SK-N-SH (cell line): ENCODE measurements at regions not wholly inside any gene's neighbourhood (a gene's known extent, or its start where the extent isn't known, plus 50 kb on each side); places are given as distances from the start of the nearest gene placed in this dataset.

Experiments
- CTCF ChIA-PET: fragments of 300-600, 350-600 bp; formaldehyde crosslinking; extraction: SDS; loops from one replicate; lab custom pipeline; 2021; lab: Yijun Ruan, JAX
- POLR2A ChIA-PET: fragments of 350-600 bp; sonication (Branson Sonifier 250); formaldehyde crosslinking; extraction: SDS; loops from one replicate; lab custom pipeline; 2020; ENCODE audit warnings: antibody characterized with exemption, inconsistent platforms; lab: Yijun Ruan, JAX
- DNase-seq: peaks from one replicate; pipeline ENCODE4 v3.0.0; 2012
- H2AFZ ChIP-seq: fragments of 200-600 bp; sonication (generic); 2 replicates; pipeline ENCODE4 v1.8.1; 2016; ENCODE audit warnings: antibody characterized with exemption, mild to moderate bottlenecking, low read depth
- H3F3A ChIP-seq: fragments of 200-600 bp; sonication (generic); replicated peaks from 2 replicates; pipeline ENCODE3; 2016; ENCODE audit warnings: antibody characterized with exemption, mild to moderate bottlenecking; ENCODE audit not compliant: insufficient read depth
- H3K27ac ChIP-seq, 2 experiments: fragments of 200-500 bp in 1 of 2; fragments of 200-600 bp in 1 of 2; sonication (Bioruptor generic) in 1 of 2; sonication (generic), shearing (Covaris generic) in 1 of 2; 2 replicates each; pipeline versions ENCODE4 v1.5.1 to v1.6.1; 2014 to 2016; ENCODE audit warnings: low read depth in 2 of 2, inconsistent platforms in 1 of 2, low read length in 1 of 2, mild to moderate bottlenecking in 1 of 2, mixed read lengths in 1 of 2
- H3K27me3 ChIP-seq: fragments of 200-600 bp; sonication (generic), shearing (Covaris generic); 2 replicates; pipeline ENCODE4 v1.6.1; 2016; ENCODE audit warnings: mixed run types; ENCODE audit not compliant: insufficient read depth
- H3K36me3 ChIP-seq, 2 experiments: fragments of 200-500 bp in 1 of 2; fragments of 200-600 bp in 1 of 2; sonication (Bioruptor generic) in 1 of 2; sonication (generic) in 1 of 2; replicated peaks in 1 of 2; 2 replicates each; pipeline versions ENCODE3 to v1.5.1; 2014 to 2016; ENCODE audit warnings: low read length in 1 of 2, mild to moderate bottlenecking in 1 of 2; ENCODE audit not compliant: insufficient read depth in 2 of 2, control insufficient read depth in 1 of 2
- H3K4me1 ChIP-seq, 2 experiments: fragments of 200-500 bp in 1 of 2; fragments of 200-600 bp in 1 of 2; sonication (Bioruptor generic) in 1 of 2; sonication (generic), shearing (Covaris generic) in 1 of 2; 2 replicates each; pipeline versions ENCODE4 v1.5.1 to v1.6.1; 2014 to 2016; ENCODE audit warnings: low read depth in 1 of 2, low read length in 1 of 2, mixed run types in 1 of 2; ENCODE audit not compliant: insufficient read depth in 2 of 2, control insufficient read depth in 1 of 2
- H3K4me2 ChIP-seq: fragments of 200-600 bp; sonication (generic), shearing (Covaris generic); 2 replicates; pipeline ENCODE4 v1.6.1; 2017; ENCODE audit warnings: mixed run types
- H3K4me3 ChIP-seq, 2 experiments: fragments of 200-500 bp in 1 of 2; fragments of 200-600 bp in 1 of 2; sonication (Bioruptor generic) in 1 of 2; sonication (generic), shearing (Covaris generic) in 1 of 2; 2 replicates each; pipeline versions ENCODE4 v1.5.1 to v1.8.1; 2014 to 2016; ENCODE audit warnings: low read depth in 2 of 2, inconsistent platforms in 1 of 2, low read length in 1 of 2, mild to moderate bottlenecking in 1 of 2, mixed read lengths in 1 of 2, moderate library complexity in 1 of 2
- H3K79me2 ChIP-seq: fragments of 200-600 bp; sonication (generic); 2 replicates; pipeline ENCODE4 v1.8.1; 2017; ENCODE audit warnings: mild to moderate bottlenecking; ENCODE audit not compliant: insufficient read depth
- H3K9ac ChIP-seq: fragments of 200-600 bp; sonication (generic); 2 replicates; pipeline ENCODE4 v1.6.1; 2017; ENCODE audit warnings: mixed run types
- H3K9me2 ChIP-seq: fragments of 200-600 bp; sonication (generic); 2 replicates; pipeline ENCODE4 v1.6.1; 2017; ENCODE audit warnings: mixed run types
- H3K9me3 ChIP-seq: fragments of 200-600 bp; sonication (generic); 2 replicates; pipeline ENCODE4 v1.6.1; 2017; ENCODE audit warnings: mixed run types, mild to moderate bottlenecking, moderate library complexity
- H4K20me1 ChIP-seq: fragments of 200-600 bp; sonication (generic); 2 replicates; pipeline ENCODE4 v1.6.1; 2017; ENCODE audit warnings: mild to moderate bottlenecking, mixed run types; ENCODE audit not compliant: insufficient read depth
- EP300 ChIP-seq, 2 experiments: IDR thresholded peaks; 2 replicates each; pipeline versions ENCODE4 v1.4.0 to v1.6.1; 2012; ENCODE audit warnings: borderline replicate concordance in 1 of 2, low read depth in 1 of 2, low read length in 1 of 2
- FOSL2 ChIP-seq: IDR thresholded peaks from 2 replicates; pipeline ENCODE4 v1.4.0; 2012; ENCODE audit warnings: low read depth, mild to moderate bottlenecking, moderate library complexity, borderline replicate concordance
- MXI1 ChIP-seq: IDR thresholded peaks from 2 replicates; pipeline ENCODE4 v1.6.1; 2012; ENCODE audit warnings: mild to moderate bottlenecking, low read depth, low read length, improper control_type of control experiment
- NRF1 ChIP-seq: IDR thresholded peaks from 2 replicates; pipeline ENCODE4 v1.6.1; 2012; ENCODE audit warnings: low read depth, mild to moderate bottlenecking, low read length
- RAD21 ChIP-seq: IDR thresholded peaks from 2 replicates; pipeline ENCODE4 v1.6.1; 2012; ENCODE audit warnings: mild to moderate bottlenecking, low read length
- SMC3 ChIP-seq: IDR thresholded peaks from 2 replicates; pipeline ENCODE4 v1.6.1; 2012; ENCODE audit warnings: low read depth, low read length, improper control_type of control experiment
- TCF12 ChIP-seq: IDR thresholded peaks from 2 replicates; pipeline ENCODE4 v1.4.0; 2012
- TEAD4 ChIP-seq: IDR thresholded peaks from 2 replicates; pipeline ENCODE4 v1.4.0; 2012; ENCODE audit warnings: mild to moderate bottlenecking, borderline replicate concordance; ENCODE audit not compliant: insufficient read depth
- YY1 ChIP-seq: IDR thresholded peaks from 2 replicates; pipeline ENCODE4 v1.4.0; 2012; ENCODE audit warnings: low read depth, mild to moderate bottlenecking
- WGBS: methylation state at CpG from one replicate; pipeline ENCODE4 v1.1.6; 2017; ENCODE audit warnings: low lambda C conversion rate; 5-methylcytosine and 5-hydroxymethylcytosine counted together
- TF ChIP-seq, protein P1 (sequence below): IDR thresholded peaks from 2 replicates; pipeline ENCODE4; 2012
- TF ChIP-seq, protein P2 (sequence below): IDR thresholded peaks from 2 replicates; pipeline ENCODE4 v1.4.0; 2012; ENCODE audit warnings: low read depth, borderline replicate concordance
- TF ChIP-seq, protein P3 (sequence below): fragments of 200-600 bp; sonication (generic); IDR thresholded peaks from 2 replicates; pipeline ENCODE4 v1.6.1; 2017; ENCODE audit warnings: antibody characterized with exemption, mild to moderate bottlenecking, moderate library complexity
- TF ChIP-seq, protein P4 (sequence below): IDR thresholded peaks from 2 replicates; pipeline ENCODE4 v1.6.1; 2012; ENCODE audit warnings: mild to moderate bottlenecking, low read depth, low read length, moderate library complexity
- TF ChIP-seq, protein P5 (sequence below): fragments of 150-350 bp; IDR thresholded peaks from 2 replicates; pipeline ENCODE4 v1.6.1; 2017; ENCODE audit warnings: antibody characterized with exemption, low read length, low read depth, borderline replicate concordance

DNA sequence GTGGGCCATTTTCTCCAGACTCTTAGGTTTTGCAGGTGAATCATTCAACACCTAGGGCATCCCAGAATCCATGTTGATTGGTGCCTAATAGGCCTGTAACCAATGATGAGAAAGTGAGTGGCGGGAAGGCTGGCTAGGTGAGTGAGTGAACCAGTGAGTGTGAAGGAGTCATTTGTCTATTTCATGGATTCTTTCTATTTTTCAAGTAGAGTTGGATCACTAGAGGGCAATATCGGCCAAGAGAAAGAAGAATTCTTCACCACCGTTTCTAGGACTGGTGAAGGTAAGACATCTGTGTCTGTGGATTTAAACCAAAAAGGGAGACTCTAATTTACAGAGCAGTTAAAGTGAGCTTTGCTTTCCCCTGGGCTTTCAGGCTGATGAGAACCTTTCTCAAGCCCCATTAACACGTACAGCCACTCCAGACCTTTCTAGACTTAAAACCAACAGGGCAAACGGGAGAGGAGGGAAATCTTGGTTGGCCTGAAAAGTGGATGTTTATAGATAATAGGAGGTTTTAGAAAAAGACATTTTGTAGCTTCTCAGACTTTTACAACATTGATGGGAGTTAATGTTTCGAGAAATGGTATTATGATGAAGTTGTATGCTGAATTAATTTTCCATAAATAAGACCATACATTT is 114.3 kb upstream of the IL12B start:
- no peaks in the 10 kb centered on the region for H3K4me1 ChIP-seq
- DNase-seq, result peak; percentile 44
- H3K79me2 ChIP-seq, result no peaks in the 10 kb centered on the region
- CTCF ChIA-PET, result interaction anchor here (0.7 to 6.3 kb wide), 20 partner anchors 9 to 573 kb away, joined by 3 to 55 read pairs (median 3); no protein-coding TSS in a partner anchor
- POLR2A ChIA-PET, result no interaction called here
- H2AFZ ChIP-seq, result 0 out of 2 replicates have a peak overlapping the region, but pooled peaks have one; percentile 18
- H3K27me3 ChIP-seq, result no peaks in the 10 kb centered on the region
- no peaks in the 10 kb centered on the region for H3F3A ChIP-seq
- no peak overlapping the region for H3K4me2 ChIP-seq
- H3K27ac ChIP-seq, result no peak overlapping the region
- TF ChIP-seq SMC3 (peak; percentile 79), TEAD4 (no peak), RAD21 (peak; percentile 88), MXI1 (no peak), YY1 (no peak), EP300 (IDR thresholded peaks at IDR 0.05; ENCODE audit: borderline replicate concordance in 1 of 2, low read depth in 1 of 2, low read length in 1 of 2) (no peak)
- TF ChIP-seq, protein P1, sequence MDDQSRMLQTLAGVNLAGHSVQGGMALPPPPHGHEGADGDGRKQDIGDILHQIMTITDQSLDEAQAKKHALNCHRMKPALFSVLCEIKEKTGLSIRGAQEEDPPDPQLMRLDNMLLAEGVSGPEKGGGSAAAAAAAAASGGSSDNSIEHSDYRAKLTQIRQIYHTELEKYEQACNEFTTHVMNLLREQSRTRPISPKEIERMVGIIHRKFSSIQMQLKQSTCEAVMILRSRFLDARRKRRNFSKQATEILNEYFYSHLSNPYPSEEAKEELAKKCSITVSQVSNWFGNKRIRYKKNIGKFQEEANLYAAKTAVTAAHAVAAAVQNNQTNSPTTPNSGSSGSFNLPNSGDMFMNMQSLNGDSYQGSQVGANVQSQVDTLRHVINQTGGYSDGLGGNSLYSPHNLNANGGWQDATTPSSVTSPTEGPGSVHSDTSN, result 0 out of 2 replicates have a peak, but pooled peaks have one; percentile 13
- TF ChIP-seq, protein P2, sequence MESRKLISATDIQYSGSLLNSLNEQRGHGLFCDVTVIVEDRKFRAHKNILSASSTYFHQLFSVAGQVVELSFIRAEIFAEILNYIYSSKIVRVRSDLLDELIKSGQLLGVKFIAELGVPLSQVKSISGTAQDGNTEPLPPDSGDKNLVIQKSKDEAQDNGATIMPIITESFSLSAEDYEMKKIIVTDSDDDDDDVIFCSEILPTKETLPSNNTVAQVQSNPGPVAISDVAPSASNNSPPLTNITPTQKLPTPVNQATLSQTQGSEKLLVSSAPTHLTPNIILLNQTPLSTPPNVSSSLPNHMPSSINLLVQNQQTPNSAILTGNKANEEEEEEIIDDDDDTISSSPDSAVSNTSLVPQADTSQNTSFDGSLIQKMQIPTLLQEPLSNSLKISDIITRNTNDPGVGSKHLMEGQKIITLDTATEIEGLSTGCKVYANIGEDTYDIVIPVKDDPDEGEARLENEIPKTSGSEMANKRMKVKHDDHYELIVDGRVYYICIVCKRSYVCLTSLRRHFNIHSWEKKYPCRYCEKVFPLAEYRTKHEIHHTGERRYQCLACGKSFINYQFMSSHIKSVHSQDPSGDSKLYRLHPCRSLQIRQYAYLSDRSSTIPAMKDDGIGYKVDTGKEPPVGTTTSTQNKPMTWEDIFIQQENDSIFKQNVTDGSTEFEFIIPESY, result no peak
- TF ChIP-seq, protein P3, sequence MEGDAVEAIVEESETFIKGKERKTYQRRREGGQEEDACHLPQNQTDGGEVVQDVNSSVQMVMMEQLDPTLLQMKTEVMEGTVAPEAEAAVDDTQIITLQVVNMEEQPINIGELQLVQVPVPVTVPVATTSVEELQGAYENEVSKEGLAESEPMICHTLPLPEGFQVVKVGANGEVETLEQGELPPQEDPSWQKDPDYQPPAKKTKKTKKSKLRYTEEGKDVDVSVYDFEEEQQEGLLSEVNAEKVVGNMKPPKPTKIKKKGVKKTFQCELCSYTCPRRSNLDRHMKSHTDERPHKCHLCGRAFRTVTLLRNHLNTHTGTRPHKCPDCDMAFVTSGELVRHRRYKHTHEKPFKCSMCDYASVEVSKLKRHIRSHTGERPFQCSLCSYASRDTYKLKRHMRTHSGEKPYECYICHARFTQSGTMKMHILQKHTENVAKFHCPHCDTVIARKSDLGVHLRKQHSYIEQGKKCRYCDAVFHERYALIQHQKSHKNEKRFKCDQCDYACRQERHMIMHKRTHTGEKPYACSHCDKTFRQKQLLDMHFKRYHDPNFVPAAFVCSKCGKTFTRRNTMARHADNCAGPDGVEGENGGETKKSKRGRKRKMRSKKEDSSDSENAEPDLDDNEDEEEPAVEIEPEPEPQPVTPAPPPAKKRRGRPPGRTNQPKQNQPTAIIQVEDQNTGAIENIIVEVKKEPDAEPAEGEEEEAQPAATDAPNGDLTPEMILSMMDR, result peak; percentile 68
- H4K20me1 ChIP-seq, result no peaks in the 10 kb centered on the region
- H3K9me2 ChIP-seq, result no peaks in the 10 kb centered on the region
- H3K36me3 ChIP-seq, result no peaks in the 10 kb centered on the region
- no peaks in the 10 kb centered on the region for H3K9me3 ChIP-seq
- WGBS, result 28% methylated on average over 6 of the region's 6 CpGs
- no peak overlapping the region; a peak in 1 of 4 replicates for H3K4me3 ChIP-seq
- H3K9ac ChIP-seq, result no peak overlapping the region

DNA sequence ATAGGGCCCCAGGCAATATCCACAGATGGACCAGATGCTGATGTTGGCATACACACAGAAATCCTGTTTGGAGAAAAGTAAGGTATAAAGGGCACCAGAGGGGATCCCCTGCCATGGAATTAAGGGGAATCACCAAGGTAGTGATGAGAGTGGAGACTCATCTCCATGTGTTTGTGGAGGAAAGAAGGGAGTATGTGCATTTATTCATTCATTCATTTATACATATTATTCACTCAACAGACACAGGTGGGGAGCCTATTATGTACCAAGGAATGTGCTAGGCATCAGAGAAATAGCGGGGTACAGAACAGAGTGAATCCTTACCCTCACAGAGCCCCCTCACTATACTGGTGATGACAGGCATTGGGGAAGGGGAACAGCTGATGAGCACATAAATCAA is 116.8 kb upstream of the IL12B start:
- Histone ChIP-seq H3K79me2 (no peaks in the 10 kb centered on the region), H2AFZ (no peak overlapping the region), H4K20me1 (no peaks in the 10 kb centered on the region), H3K4me2 (no peak overlapping the region), H3K36me3 (no peaks in the 10 kb centered on the region), H3K27ac (no peak overlapping the region), H3K9me2 (no peaks in the 10 kb centered on the region), H3K27me3 (no peaks in the 10 kb centered on the region), H3K9me3 (no peaks in the 10 kb centered on the region), H3K9ac (no peak overlapping the region), H3K4me3 (no peak overlapping the region), H3F3A (peaks cover 12% of the 10 kb centered on the region), H3K4me1 (peaks cover 0 to 4% of the 10 kb centered on the region in 2 experiments; a peak in 1 of 4 replicates)
- POLR2A ChIA-PET, result no interaction called here
- CTCF ChIA-PET, result interaction anchor here (2.4 kb wide), 1 partner anchor 540 kb away, joined by 11 read pairs; no protein-coding TSS in a partner anchor
- 91% methylated on average over 1 of the region's 1 CpG for WGBS
- TF ChIP-seq, protein P4, sequence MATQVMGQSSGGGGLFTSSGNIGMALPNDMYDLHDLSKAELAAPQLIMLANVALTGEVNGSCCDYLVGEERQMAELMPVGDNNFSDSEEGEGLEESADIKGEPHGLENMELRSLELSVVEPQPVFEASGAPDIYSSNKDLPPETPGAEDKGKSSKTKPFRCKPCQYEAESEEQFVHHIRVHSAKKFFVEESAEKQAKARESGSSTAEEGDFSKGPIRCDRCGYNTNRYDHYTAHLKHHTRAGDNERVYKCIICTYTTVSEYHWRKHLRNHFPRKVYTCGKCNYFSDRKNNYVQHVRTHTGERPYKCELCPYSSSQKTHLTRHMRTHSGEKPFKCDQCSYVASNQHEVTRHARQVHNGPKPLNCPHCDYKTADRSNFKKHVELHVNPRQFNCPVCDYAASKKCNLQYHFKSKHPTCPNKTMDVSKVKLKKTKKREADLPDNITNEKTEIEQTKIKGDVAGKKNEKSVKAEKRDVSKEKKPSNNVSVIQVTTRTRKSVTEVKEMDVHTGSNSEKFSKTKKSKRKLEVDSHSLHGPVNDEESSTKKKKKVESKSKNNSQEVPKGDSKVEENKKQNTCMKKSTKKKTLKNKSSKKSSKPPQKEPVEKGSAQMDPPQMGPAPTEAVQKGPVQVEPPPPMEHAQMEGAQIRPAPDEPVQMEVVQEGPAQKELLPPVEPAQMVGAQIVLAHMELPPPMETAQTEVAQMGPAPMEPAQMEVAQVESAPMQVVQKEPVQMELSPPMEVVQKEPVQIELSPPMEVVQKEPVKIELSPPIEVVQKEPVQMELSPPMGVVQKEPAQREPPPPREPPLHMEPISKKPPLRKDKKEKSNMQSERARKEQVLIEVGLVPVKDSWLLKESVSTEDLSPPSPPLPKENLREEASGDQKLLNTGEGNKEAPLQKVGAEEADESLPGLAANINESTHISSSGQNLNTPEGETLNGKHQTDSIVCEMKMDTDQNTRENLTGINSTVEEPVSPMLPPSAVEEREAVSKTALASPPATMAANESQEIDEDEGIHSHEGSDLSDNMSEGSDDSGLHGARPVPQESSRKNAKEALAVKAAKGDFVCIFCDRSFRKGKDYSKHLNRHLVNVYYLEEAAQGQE, result no peak
- no peak for TF ChIP-seq FOSL2
- TF ChIP-seq MXI1, result no peak
- TF ChIP-seq TCF12, result no peak
- TF ChIP-seq, protein P5, sequence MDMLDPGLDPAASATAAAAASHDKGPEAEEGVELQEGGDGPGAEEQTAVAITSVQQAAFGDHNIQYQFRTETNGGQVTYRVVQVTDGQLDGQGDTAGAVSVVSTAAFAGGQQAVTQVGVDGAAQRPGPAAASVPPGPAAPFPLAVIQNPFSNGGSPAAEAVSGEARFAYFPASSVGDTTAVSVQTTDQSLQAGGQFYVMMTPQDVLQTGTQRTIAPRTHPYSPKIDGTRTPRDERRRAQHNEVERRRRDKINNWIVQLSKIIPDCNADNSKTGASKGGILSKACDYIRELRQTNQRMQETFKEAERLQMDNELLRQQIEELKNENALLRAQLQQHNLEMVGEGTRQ, result no peak
- no peak for TF ChIP-seq NRF1
- DNase-seq, result no peak
